Adrenal gland (tissue), 9 donors: ENCODE measurements at regions not wholly inside any gene's neighbourhood (a gene's known extent, or its start where the extent isn't known, plus 50 kb on each side); places are given as distances from the start of the nearest gene placed in this dataset.

Experiments used
- DNase-seq, 7 donors: peaks; one replicate each; pipeline ENCODE4 v3.0.0-alpha.2; 2019 to 2020
- H3K27ac ChIP-seq, 5 donors: fragments of 200-600 bp; sonication (generic) in 4 of 5; 1 replicate in 3 of 5; 2 replicates in 2 of 5; pipeline versions ENCODE4 v1.5.1 to v1.8.0; 2016 to 2020; ENCODE audit warnings: mild to moderate bottlenecking in 1 of 5
- H3K27me3 ChIP-seq: fragments of 200-600 bp; 2 replicates; pipeline ENCODE4 v1.8.0; 2021
- H3K36me3 ChIP-seq, 2 donors: fragments of 200-600 bp; replicated peaks in 1 of 2; 1 replicate in 1 of 2; 2 replicates in 1 of 2; pipeline versions ENCODE4 v1.5.1 to v1.8.0; 2018 to 2022
- H3K4me1 ChIP-seq, 2 donors: fragments of 200-600 bp; replicated peaks in 1 of 2; 1 replicate in 1 of 2; 2 replicates in 1 of 2; pipeline versions ENCODE4 v1.5.1 to v1.8.0; 2018 to 2021
- H3K4me3 ChIP-seq, 4 donors: fragments of 200-600 bp; sonication (generic) in 3 of 4; one replicate each; pipeline ENCODE4 v1.5.1; 2016 to 2018
- H3K9me3 ChIP-seq, 3 donors: fragments of 200-600 bp; sonication (generic) in 1 of 3; replicated peaks in 1 of 3; 1 replicate in 2 of 3; 2 replicates in 1 of 3; pipeline versions ENCODE4 v1.5.1 to v1.8.0; 2016 to 2021
- CTCF ChIP-seq, 6 experiments: fragments of 450-650 bp in 4 of 6; fragments of 200-600 bp in 2 of 6; sonication (generic) in 1 of 6; IDR thresholded peaks; 1 replicate in 5 of 6; 2 replicates in 1 of 6; pipeline versions ENCODE4 v1.5.1 to v1.8.0; 2016 to 2021; ENCODE audit warnings: antibody characterized with exemption in 6 of 6, mild to moderate bottlenecking in 2 of 6, moderate library complexity in 1 of 6
- POLR2A ChIP-seq, 2 donors: fragments of 450-650 bp; IDR thresholded peaks; one replicate each; pipeline ENCODE4 v1.6.1; 2017; ENCODE audit warnings: antibody characterized with exemption in 2 of 2, mild to moderate bottlenecking in 2 of 2, moderate library complexity in 1 of 2
- WGBS, 4 donors: extraction: QIAGEN DNeasy Blood & Tissue Kit in 2 of 4; methylation state at CpG; one replicate each; pipeline versions ENCODE4 v1.1.5 to v1.1.7; 2013 to 2017; 5-methylcytosine and 5-hydroxymethylcytosine counted together
- intact Hi-C, 2 donors: fragments of 100-400 bp; cut with DNase I; formaldehyde crosslinking; loops; one replicate each; pipeline versions ENCODE4 v1.14.1 to v1.15.0; 2022 to 2023
- donor health status: healthy with polysubstance abuse.
- donor health status: Bipolar disorder and iron deficiency.
- donor health status: DM: yes; HTN: yes; CAD: no.
- donor health status: DM: no; HTN: no; CAD: no.
- donor health status: DM: no; HTN: no; CAD: no.

DNA sequence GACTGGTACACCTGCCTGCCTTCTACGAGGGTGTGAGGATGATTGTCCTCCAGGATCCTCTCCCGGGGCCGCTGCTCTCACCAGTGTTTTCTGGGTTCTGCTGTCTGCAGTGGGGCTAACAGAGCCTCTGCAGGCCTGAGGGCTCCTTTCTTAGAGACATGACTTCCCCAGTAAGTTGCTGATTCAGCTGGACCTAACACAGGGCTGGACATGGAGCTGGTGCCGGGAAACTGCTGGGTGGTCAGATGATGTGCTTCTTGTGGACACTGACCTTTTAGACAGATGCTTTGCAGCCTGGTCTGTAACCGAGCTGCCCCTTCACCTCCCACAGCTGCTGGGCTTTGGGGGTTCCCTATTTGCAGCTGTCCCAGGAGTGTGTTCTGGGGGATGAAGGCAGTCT lies 71.5 kb downstream of the FOXL1 start:
- Histone ChIP-seq H3K4me1 (no peaks in the 10 kb centered on the region), H3K36me3 (no peaks in the 10 kb centered on the region), H3K4me3 (no peak overlapping the region), H3K27me3 (no peaks in the 10 kb centered on the region), H3K9me3 (no peaks in the 10 kb centered on the region), H3K27ac (no peak overlapping the region)
- no peak for TF ChIP-seq CTCF (IDR thresholded peaks at IDR 0.05)
- no peak for TF ChIP-seq POLR2A (IDR thresholded peaks at IDR 0.05)
- intact Hi-C loops, result no loop called here
- 61 to 72% (median 64%) methylated on average over 3 to 5 of the region's 5 CpGs for WGBS, 4 donors
- peak in 2 of 7 donors; percentile 19 to 21 for DNase-seq

- intact Hi-C loops, result no loop called here
- Histone ChIP-seq H3K27ac (no peak overlapping the region), H3K36me3 (no peaks in the 10 kb centered on the region), H3K4me3 (no peak overlapping the region), H3K9me3 (no peaks in the 10 kb centered on the region), H3K27me3 (no peaks in the 10 kb centered on the region), H3K4me1 (no peaks in the 10 kb centered on the region)
- TF ChIP-seq POLR2A (IDR thresholded peaks at IDR 0.05) (no peak), CTCF (IDR thresholded peaks at IDR 0.05) (no peak)
- WGBS, 4 donors, result 83 to 88% (median 86%) methylated on average over 9 of the region's 9 CpGs
- DNase-seq, result no peak
Measured at GRCh38 chr16:86651013-86651627, 72.8 kb downstream of the FOXL1 start.

GRCh38 chr16:86651823-86652222 lies 73.5 kb downstream of the FOXL1 start:
- intact Hi-C loops, result no loop called here
- WGBS, 4 donors, result 45 to 79% (median 65%) methylated on average over 5 to 6 of the region's 6 CpGs
- Histone ChIP-seq H3K9me3 (no peaks in the 10 kb centered on the region), H3K4me1 (no peaks in the 10 kb centered on the region), H3K27me3 (no peaks in the 10 kb centered on the region), H3K36me3 (no peaks in the 10 kb centered on the region), H3K27ac (no peak overlapping the region), H3K4me3 (no peak overlapping the region)
- no peak for DNase-seq
- TF ChIP-seq CTCF (IDR thresholded peaks at IDR 0.05), result no peak
- no peak for TF ChIP-seq POLR2A (IDR thresholded peaks at IDR 0.05)

- WGBS, 4 donors, result 45 to 54% (median 46%) methylated on average over 13 of the region's 13 CpGs
- TF ChIP-seq CTCF (IDR thresholded peaks at IDR 0.05), result no peak
- Histone ChIP-seq H3K4me1 (no peaks in the 10 kb centered on the region), H3K27ac (no peak overlapping the region), H3K27me3 (no peaks in the 10 kb centered on the region), H3K4me3 (no peak overlapping the region), H3K9me3 (no peaks in the 10 kb centered on the region), H3K36me3 (no peaks in the 10 kb centered on the region)
- no peak for DNase-seq
- intact Hi-C loops, result no loop called here
Measured at GRCh38 chr16:86653285-86654006, 75.1 kb downstream of the FOXL1 start.
